T-helper 22 cell (primary cell): ENCODE measurements at regions not wholly inside any gene's neighbourhood (a gene's known extent, or its start where the extent isn't known, plus 50 kb on each side); places are given as distances from the start of the nearest gene placed in this dataset.

Source experiments
- DNase-seq: peaks from one replicate; pipeline ENCODE4 v3.0.0-alpha.2; 2020; ENCODE audit warnings: low read depth

- no peak for DNase-seq
Observed at GRCh38 chr10:33126742-33127141, 168.7 kb upstream of the ITGB1 start.

GRCh38 chr10:33125522-33126517, 167.8 kb upstream of the ITGB1 start:
- peak; percentile 41 for DNase-seq

GRCh38 chr10:33125111-33125510, 167.1 kb upstream of the ITGB1 start:
- no peak for DNase-seq

GRCh38 chr10:33123680-33124079, 165.7 kb upstream of the ITGB1 start:
- DNase-seq = no peak

- DNase-seq = no peak
Observed at GRCh38 chr10:33122014-33122809, 164.2 kb upstream of the ITGB1 start.

GRCh38 chr10:33120700-33121099, 162.7 kb upstream of the ITGB1 start:
- DNase-seq = no peak

GRCh38 chr10:33120275-33120674, 162.2 kb upstream of the ITGB1 start:
- no peak for DNase-seq

GRCh38 chr10:33117816-33118215, 159.8 kb upstream of the ITGB1 start:
- DNase-seq = peak; percentile 64

GRCh38 chr10:33117230-33117629, 159.2 kb upstream of the ITGB1 start:
- no peak for DNase-seq

GRCh38 chr10:33115738-33116719, 158.0 kb upstream of the ITGB1 start:
- no peak for DNase-seq

- DNase-seq = no peak
Observed at GRCh38 chr10:33114451-33114952, 156.5 kb upstream of the ITGB1 start.

GRCh38 chr10:33113466-33113865, 155.4 kb upstream of the ITGB1 start:
- no peak for DNase-seq

GRCh38 chr10:33112831-33113455, 154.9 kb upstream of the ITGB1 start:
- DNase-seq = no peak

GRCh38 chr10:33111488-33112051, 153.5 kb upstream of the ITGB1 start:
- no peak for DNase-seq

GRCh38 chr10:33109788-33110469, 151.9 kb upstream of the ITGB1 start:
- no peak for DNase-seq

- DNase-seq = no peak
Observed at GRCh38 chr10:33109384-33109783, 151.4 kb upstream of the ITGB1 start.

- no peak for DNase-seq
Observed at GRCh38 chr10:33107953-33108352, 149.9 kb upstream of the ITGB1 start.

- no peak for DNase-seq
Observed at GRCh38 chr10:33106767-33107166, 148.7 kb upstream of the ITGB1 start.

- no peak for DNase-seq
Observed at GRCh38 chr10:33103863-33104379, 145.9 kb upstream of the ITGB1 start.

GRCh38 chr10:33102071-33102470, 144.0 kb upstream of the ITGB1 start:
- no peak for DNase-seq
